Muscle of arm (tissue), 1 donor: ENCODE measurements at regions not wholly inside any gene's neighbourhood (a gene's known extent, or its start where the extent isn't known, plus 50 kb on each side); places are given as distances from the start of the nearest gene placed in this dataset.
A peak's percentile ranks its signal among the peaks of the same experiment; 100 is the strongest.
"Not testable (repeated sequence)": the region's sequence is repeated elsewhere in the genome, so short reads cannot be mapped to it uniquely, and the experiment has no call there.

Experiments
- DNase-seq: peaks from one replicate; pipeline ENCODE4 v3.0.0-alpha.2; 2013

- no peak for DNase-seq
Measured at GRCh38 chr6:85016726-85017125, 252.3 kb upstream of the TBX18 start.

DNA sequence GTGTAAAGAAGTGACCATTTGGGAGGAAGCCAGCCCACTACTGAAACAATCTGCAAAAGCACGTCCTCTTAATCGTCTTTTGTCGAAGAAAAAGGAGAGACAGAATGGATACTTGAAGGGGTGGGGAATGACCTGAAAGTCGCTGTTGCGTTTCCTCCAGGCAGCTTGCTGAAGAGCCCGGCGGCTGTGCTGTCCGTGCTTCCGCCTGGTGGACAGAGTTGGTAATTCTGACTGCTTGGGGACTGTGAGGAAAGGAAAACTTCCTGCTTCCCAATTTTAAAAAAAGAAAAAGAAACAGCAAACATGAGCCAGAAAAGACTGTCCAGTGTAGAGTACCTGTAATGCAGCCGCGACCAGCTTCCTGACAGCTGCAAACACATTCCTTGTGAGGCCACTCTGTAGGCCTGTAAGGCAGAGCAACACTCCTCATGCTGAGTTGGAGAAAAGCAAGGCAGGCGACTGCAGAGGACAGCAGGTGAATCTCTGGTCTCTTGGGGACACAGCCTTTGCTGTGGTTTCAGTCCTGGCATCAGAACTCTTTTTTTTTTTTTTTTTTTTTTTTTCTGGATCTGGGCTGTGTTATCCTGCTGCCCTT lies 251.1 kb upstream of the TBX18 start:
- peak; percentile 86 for DNase-seq

DNA sequence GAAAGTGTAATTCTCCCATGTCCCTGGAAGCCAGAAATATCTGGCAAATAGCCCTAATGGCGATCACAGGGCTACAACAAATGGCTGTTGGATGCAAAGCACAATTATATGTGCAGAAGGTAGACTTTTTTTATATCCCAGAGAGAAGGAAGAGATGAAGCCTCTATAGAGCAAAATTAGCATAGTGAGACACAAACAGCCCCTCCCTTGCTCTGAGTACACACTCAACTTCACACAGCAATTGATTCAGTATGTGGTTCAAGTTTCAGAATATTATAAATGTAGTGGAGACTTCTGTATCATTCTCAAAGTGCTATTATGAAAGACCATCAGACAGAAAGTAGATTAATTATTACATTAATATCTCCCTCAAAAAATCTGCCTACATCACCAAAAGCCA lies 246.5 kb upstream of the TBX18 start:
- DNase-seq, result no peak

DNA sequence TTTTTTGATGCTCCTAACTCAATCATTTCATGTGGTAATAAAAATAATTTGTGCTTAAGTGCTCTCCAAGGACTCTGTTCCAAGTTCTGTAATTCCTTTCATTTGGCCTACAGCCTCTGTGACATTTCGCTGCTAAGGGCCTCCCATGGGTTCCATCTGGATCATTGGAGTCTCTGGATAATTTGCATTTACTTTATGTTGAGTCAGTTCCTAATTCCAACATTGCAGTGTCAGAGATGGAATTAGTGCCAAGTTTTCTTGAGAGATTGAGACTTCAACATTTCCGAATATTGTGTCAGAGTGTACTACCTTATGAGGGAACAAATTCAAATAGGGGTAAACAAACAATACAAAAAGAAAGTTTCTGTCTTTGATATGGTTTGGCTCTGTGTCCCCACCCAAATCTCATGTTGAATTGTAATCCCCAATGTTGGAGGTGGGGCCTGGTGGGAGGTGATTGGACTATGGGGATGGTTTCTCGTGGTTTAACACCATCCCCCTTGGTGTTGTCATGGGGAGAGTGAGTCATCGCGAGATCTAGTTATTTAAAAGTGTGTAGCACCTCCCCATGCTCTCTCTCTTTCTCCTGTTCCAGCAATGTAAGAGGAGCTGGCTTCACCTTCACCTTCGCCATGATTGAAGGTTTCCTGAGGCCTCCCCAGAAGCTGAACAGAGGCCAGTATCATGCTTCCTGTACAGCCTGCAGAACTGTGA lies 244.1 kb upstream of the TBX18 start:
- peak; percentile 70 for DNase-seq

DNA sequence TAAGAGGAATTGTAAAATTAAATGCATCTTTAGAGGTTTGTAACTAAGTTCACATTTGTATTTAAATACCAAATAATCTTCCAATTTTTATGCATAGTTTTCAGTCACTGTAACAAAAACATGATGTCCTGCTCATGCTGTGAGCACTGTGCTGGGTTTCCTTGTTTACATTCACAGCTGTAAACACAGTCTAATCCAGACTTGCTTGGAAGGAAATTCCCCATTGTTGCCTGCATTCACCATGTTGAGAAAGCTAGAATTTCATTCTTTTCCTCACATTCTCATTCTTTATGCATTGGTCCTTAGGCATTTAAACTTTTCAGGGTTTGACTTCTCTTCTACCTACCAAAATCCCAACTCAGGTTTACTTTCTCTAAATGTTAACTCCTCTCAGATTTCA lies 242.0 kb upstream of the TBX18 start:
- no peak for DNase-seq

- DNase-seq, result no peak
Measured at GRCh38 chr6:85005494-85005893, 241.1 kb upstream of the TBX18 start.

- peak; percentile 88 for DNase-seq
Measured at GRCh38 chr6:85004361-85004995, 240.1 kb upstream of the TBX18 start.

- DNase-seq, result no peak
Measured at GRCh38 chr6:85002847-85003246, 238.4 kb upstream of the TBX18 start.

GRCh38 chr6:85000001-85000400 lies 235.6 kb upstream of the TBX18 start:
- DNase-seq, result no peak

- DNase-seq, result no peak
Measured at GRCh38 chr6:84998223-84998622, 233.8 kb upstream of the TBX18 start.

- DNase-seq, result not testable (repeated sequence)
Measured at GRCh38 chr6:84988766-84989165, 224.4 kb upstream of the TBX18 start.

DNA sequence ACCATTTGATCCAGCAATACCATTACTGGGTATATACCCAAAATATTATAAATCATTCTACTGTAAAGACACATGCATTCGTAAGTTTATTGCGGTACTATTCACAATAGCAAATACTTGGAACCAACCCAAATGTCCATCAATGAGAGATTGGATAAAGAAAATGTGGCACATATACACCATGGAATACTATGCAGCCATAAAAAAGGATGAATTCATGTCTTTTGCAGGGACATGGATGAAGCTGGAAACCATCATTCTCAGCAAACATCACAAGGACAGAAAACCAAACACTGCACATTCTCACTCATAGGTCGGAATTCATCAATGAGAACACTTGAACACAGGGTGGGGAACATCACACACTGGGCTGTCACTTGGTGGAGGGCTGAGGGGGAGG lies 221.1 kb upstream of the TBX18 start:
- not testable (repeated sequence) for DNase-seq

DNA sequence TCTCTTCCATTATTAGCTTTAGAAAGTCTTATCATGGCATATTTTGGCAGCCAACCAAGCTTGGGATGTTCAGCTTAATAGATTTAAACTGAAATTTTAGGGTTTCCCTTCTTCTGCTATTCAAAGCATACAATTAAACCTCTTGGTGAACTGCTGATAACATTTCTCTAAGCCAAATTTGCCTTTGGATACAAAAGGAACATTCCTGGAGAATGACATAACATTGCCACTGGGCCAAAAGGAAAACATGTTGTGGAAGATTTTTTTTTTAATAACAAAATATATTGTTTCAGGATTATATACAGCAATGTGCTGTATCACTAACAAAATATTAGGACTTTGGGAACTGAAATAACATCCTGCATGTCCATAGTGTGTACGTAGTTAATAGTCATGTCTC lies 215.1 kb upstream of the TBX18 start:
- DNase-seq, result peak; percentile 58

DNA sequence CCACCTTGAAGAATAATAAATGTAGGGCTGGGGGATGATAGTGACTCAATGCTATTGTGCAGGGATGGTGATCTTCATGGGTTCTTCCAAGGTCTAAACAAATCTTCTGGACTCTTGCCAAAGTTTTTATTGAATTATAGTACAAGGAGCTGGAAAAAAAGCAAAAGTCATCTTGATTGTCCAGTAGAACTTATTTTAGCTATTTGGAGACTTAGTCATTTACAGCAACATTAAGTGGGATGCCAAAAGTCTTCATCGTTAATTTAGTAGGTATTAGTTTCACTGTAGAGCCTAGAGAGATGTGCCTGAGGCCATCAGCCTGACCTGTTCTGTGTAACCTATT lies 212.9 kb upstream of the TBX18 start:
- no peak for DNase-seq

- DNase-seq, result no peak
Measured at GRCh38 chr6:84976526-84977362, 212.3 kb upstream of the TBX18 start.

- no peak for DNase-seq
Measured at GRCh38 chr6:84975316-84975715, 210.9 kb upstream of the TBX18 start.

- no peak for DNase-seq
Measured at GRCh38 chr6:84973606-84974005, 209.2 kb upstream of the TBX18 start.

DNA sequence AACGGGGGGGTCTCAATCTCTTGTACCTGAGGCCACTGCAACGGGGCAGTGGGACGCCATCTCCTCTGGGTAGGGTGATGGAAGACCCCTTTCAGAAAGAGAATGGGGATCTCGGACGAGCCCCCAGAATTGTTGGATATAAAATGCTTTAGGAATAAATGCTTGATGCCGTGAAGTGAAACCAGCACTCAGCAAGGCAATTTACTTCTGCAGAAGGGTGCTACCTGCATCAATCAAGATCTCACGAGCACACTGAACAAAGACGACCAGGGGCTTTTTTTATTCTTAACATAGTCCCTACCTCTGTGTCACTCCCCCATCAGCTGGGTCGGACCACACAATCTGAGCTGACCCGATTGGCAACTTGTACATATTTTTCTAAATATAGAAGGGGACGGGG lies 203.6 kb upstream of the TBX18 start:
- DNase-seq, result no peak

- no peak for DNase-seq
Measured at GRCh38 chr6:84967389-84967788, 203.0 kb upstream of the TBX18 start.

DNA sequence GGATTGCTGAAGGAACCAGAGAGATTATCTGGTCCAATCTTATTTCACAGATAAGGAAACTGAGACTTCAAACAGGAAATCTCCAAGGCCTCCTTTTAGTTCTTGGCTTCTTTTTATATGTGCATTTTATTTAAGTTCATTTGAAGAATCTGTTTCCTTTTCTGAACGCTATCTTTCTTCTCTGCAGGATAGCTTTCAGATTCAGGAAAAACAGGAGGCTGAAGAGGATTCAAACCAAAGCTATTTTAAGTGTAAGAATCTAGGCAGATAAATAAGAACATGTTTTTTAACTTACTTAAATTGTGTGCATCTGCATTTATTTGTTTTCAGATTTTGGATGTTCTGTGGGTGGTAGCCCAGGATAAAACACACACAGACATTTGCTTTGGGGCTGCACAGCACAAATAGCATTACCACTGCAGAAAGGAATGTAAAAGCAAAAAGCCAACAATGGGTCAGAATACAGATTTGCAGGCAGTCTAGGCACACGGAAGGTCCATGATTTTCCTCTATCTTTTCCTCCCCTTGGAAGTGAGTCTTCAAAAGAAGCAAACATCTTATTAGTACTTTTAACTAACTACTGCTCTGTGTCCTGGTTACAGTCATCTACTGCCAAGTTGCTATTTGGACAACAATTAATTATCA lies 188.8 kb upstream of the TBX18 start:
- peak; percentile 44 for DNase-seq

DNA sequence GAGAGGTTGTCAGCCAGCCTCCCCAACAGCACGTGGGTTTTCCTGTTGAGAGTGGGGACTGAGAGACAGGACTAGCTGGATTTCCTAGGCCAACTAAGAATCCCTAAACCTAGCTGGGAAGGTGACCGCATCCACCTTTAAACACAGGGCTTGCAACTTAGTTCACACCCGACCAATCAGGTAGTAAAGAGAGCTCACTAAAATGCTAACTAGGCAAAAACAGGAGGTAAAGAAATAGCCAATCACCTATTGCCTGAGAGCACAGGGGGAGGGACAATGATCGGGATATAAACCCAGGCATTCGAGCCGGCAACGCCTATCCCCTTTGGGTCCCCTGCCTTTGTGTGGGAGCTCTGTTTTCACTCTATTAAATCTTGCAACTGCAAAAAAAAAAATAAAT lies 180.5 kb upstream of the TBX18 start:
- not testable (repeated sequence) for DNase-seq

DNA sequence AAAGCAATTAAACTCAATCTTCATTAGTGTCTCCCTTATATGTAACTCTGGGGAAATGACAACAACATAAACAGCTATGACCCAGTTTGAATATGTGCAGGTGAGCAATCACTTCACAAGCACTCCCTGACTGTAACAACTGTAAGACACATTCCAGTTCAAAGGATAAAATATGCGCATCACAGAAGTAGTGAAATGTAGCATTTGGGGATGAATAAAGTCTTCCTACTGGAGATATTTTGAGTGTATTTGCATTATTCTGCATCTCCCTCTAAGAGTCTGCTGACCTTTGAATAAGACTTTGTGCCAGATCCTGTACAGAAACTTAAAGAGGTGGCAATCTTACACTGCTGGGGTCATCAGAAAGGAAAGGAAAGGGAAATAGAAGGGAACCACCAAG lies 179.5 kb upstream of the TBX18 start:
- DNase-seq, result no peak
